ENCODE measurements at regions not wholly inside any gene's neighbourhood (a gene's known extent, or its start where the extent isn't known, plus 50 kb on each side); places are given as distances from the start of the nearest gene placed in this dataset.

DNA sequence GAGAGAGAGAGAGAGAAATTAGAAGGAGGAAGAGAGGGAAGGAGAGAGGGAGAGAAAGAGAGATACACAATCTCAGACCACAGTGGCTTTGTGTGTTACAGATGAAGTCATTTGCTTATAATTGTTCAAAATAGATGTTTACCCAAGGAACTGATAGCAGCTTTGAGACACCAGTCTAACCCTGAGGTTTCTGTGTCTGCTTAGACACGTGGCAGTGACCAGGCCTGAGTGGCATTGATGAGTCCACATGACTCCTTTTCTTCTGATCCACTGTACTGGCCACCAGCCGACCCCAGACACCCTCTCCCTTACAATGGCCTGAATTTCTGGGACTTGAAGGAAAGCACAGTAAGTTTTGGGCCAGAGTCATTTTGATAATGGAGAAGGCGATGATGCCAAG lies 104.9 kb downstream of the DUSP10 start:
- Histone ChIP-seq H3K4me3 (ENCODE audit: low read depth, low read length) (no peak overlapping the region), H3K27me3 (ENCODE audit: control insufficient read depth, insufficient read depth, low read length) (no peaks in the 10 kb centered on the region), H3K9me3 (ENCODE audit: control insufficient read depth, insufficient read depth, low read length) (no peaks in the 10 kb centered on the region), H3K27ac (ENCODE audit: low read depth, low read length) (no peak overlapping the region)
- ChIA-PET CTCF (interaction anchor here (1.0 to 1.3 kb wide), 2 partner anchors 44 to 159 kb away, joined by 4 read pairs; no protein-coding TSS in a partner anchor), POLR2A (no interaction called here)
- DNase-seq (ENCODE audit: low read depth, low spot score) = no peak
- TF ChIP-seq, protein P1, sequence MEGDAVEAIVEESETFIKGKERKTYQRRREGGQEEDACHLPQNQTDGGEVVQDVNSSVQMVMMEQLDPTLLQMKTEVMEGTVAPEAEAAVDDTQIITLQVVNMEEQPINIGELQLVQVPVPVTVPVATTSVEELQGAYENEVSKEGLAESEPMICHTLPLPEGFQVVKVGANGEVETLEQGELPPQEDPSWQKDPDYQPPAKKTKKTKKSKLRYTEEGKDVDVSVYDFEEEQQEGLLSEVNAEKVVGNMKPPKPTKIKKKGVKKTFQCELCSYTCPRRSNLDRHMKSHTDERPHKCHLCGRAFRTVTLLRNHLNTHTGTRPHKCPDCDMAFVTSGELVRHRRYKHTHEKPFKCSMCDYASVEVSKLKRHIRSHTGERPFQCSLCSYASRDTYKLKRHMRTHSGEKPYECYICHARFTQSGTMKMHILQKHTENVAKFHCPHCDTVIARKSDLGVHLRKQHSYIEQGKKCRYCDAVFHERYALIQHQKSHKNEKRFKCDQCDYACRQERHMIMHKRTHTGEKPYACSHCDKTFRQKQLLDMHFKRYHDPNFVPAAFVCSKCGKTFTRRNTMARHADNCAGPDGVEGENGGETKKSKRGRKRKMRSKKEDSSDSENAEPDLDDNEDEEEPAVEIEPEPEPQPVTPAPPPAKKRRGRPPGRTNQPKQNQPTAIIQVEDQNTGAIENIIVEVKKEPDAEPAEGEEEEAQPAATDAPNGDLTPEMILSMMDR (IDR thresholded peaks at IDR 0.05; ENCODE audit: low read depth, low read length) = no peak

DNA sequence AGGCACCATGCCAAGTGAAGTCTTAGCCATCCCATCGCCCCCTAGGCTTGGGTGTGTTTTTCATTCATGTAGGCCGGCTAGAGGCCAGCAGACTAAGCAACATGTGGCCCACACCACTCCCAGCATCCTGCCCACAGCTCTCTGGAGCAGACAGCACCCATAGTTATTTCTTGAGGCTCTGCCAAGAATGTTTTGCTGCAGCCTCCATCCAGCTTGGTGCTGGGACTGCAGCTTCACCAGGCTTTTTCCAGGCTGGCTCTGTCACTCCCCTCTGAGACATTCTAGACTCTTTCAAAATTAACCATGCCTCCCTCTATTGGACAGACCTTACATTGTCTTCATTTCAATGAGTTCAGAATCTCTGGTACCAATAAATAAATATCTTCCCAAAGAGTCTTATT lies 104.2 kb downstream of the DUSP10 start:
- H3K4me3 ChIP-seq (ENCODE audit: low read depth, low read length) = no peak overlapping the region
- ChIA-PET POLR2A (no interaction called here), CTCF (interaction anchor here (0.5 to 1.3 kb wide), 5 partner anchors 20 to 160 kb away, joined by 3 to 9 read pairs (median 4); no protein-coding TSS in a partner anchor)
- DNase-seq (ENCODE audit: low read depth, low spot score) = no peak
- H3K27ac ChIP-seq (ENCODE audit: low read depth, low read length) = no peak overlapping the region
- TF ChIP-seq, protein P1 (IDR thresholded peaks at IDR 0.05; ENCODE audit: low read depth, low read length) = 0 out of 2 replicates have a peak, but pooled peaks have one; percentile 7
- H3K9me3 ChIP-seq (ENCODE audit: control insufficient read depth, insufficient read depth, low read length) = no peaks in the 10 kb centered on the region
- H3K27me3 ChIP-seq (ENCODE audit: control insufficient read depth, insufficient read depth, low read length) = no peaks in the 10 kb centered on the region

DNA sequence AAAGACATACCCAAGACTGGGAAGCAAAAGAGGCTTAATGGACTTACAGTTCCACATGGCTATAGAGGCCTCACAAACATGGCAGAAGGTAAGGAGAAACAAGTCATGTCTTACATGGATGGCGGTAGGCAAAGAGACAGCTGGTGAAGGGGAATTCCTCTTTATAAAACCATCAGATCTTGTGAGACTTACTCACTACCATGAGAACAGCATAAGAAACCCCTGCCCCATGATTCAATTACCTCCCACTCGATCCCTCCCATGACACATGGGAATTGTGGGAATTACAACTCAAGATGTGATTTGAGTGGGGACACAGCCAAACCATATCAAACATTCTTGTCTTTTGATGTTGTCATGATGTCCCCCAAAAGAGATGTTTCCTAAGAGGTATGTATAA lies 103.3 kb downstream of the DUSP10 start:
- H3K9me3 ChIP-seq (ENCODE audit: control insufficient read depth, insufficient read depth, low read length) = no peaks in the 10 kb centered on the region
- H3K27me3 ChIP-seq (ENCODE audit: control insufficient read depth, insufficient read depth, low read length) = no peaks in the 10 kb centered on the region
- no peak overlapping the region for H3K27ac ChIP-seq (ENCODE audit: low read depth, low read length)
- TF ChIP-seq, protein P1 (IDR thresholded peaks at IDR 0.05; ENCODE audit: low read depth, low read length) = no peak
- POLR2A ChIA-PET = no interaction called here
- H3K4me3 ChIP-seq (ENCODE audit: low read depth, low read length) = no peak overlapping the region
- DNase-seq (ENCODE audit: low read depth, low spot score) = no peak
- CTCF ChIA-PET = interaction anchor here (0.6 kb wide), 2 partner anchors 24 to 816 kb away, joined by 3 read pairs; no protein-coding TSS in a partner anchor

DNA sequence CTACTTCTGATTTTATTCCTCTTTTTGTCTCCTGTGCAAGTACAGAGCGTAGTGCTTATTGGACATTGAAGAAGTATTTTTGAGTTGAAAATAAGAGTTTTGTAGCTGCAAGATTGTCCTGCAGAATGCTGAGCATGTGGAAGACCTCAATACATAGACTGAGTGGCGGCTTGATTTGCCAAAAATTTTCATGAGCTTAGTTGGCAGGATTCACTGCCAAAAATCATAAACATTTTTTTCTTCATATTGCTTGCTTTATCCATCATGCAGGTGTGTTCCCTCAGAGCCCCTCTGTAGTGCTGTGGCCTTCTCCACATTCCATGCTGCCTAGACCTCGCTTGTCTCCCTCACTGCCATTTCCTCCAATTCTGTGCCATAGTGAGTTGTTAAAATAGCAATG lies 100.1 kb downstream of the DUSP10 start:
- DNase-seq (ENCODE audit: low read depth, low spot score) = no peak
- ChIA-PET POLR2A (no interaction called here), CTCF (no interaction called here)
- H3K27ac ChIP-seq (ENCODE audit: low read depth, low read length) = no peak overlapping the region
- H3K4me3 ChIP-seq (ENCODE audit: low read depth, low read length) = no peak overlapping the region
- no peaks in the 10 kb centered on the region for H3K27me3 ChIP-seq (ENCODE audit: control insufficient read depth, insufficient read depth, low read length)
- no peaks in the 10 kb centered on the region for H3K9me3 ChIP-seq (ENCODE audit: control insufficient read depth, insufficient read depth, low read length)
- TF ChIP-seq, protein P1 (IDR thresholded peaks at IDR 0.05; ENCODE audit: low read depth, low read length) = no peak

DNA sequence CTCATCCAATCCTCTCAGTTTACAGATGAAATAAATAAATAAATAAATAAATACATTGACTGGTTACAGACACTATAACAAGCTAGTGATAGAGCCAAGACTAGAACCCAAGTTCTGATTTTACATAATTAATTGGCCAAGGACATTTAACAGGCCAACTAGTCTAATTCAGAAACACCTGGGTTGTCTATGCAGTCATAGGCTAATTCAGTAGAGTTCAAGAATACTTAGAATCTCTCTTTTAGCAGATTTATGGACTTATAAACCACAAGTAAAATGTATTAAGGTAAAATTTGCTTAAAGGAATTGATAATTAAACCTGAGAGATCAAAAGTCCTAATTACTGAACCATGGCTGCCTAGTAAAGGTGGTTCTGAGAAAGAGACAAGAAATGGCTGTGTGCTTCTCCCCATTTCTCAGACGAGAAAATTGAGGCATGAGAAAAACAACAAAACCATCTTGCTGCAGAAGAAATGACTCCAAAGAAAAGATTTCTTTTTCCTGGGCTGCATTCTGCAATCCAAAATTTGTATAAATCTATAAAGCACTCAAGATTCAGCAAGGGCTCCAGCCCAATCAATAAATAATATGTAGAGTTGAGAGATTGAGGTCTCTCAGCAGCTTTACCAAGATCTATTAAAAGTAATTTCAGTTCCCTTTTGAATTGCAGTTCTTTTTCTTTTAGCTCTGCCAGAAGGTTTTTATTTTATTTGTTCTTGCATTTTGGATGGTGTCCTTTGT lies 98.3 kb downstream of the DUSP10 start:
- Histone ChIP-seq H3K9me3 (ENCODE audit: control insufficient read depth, insufficient read depth, low read length) (no peaks in the 10 kb centered on the region), H3K27ac (ENCODE audit: low read depth, low read length) (no peak overlapping the region), H3K27me3 (ENCODE audit: control insufficient read depth, insufficient read depth, low read length) (no peaks in the 10 kb centered on the region), H3K4me3 (ENCODE audit: low read depth, low read length) (no peak overlapping the region)
- no peak for DNase-seq (ENCODE audit: low read depth, low spot score)
- ChIA-PET POLR2A (interaction anchor here (0.6 kb wide), 1 partner anchor 1356 kb away, joined by 3 read pairs; no protein-coding TSS in a partner anchor), CTCF (interaction anchor here (1.0 kb wide), 1 partner anchor 8 kb away, joined by 3 read pairs; no protein-coding TSS in a partner anchor)
- TF ChIP-seq, protein P1 (IDR thresholded peaks at IDR 0.05; ENCODE audit: low read depth, low read length) = no peak

Measured in AG04450 (cell line).